HG03571 (cell line): ENCODE measurements at regions not wholly inside any gene's neighbourhood (a gene's known extent, or its start where the extent isn't known, plus 50 kb on each side); places are given as distances from the start of the nearest gene placed in this dataset.

Source experiments
- ATAC-seq: cut with Tn5 transposase; IDR thresholded peaks from one replicate; pipeline ENCODE4 v1.9.1; 2021; ENCODE audit not compliant: unreplicated experiment

DNA sequence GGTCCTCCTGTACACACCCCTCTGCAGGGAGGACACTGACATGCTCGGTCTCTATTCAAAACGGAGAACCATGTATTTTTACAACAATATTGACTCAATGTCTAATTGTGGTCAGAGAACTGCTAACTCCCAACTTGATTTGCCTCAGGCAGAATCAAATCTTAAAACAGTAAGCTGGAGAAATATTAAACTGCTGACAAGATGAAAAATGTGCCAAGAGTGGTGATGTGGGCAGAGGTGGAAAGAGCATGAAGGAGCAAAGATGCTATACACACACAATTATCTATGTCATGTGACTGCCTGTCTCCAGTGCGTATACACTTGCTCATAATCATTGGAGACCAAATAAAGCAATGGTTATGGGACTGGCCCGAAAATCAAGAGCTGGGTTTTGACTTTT is 556.1 kb upstream of the ZNF608 start:
- no peak for ATAC-seq

DNA sequence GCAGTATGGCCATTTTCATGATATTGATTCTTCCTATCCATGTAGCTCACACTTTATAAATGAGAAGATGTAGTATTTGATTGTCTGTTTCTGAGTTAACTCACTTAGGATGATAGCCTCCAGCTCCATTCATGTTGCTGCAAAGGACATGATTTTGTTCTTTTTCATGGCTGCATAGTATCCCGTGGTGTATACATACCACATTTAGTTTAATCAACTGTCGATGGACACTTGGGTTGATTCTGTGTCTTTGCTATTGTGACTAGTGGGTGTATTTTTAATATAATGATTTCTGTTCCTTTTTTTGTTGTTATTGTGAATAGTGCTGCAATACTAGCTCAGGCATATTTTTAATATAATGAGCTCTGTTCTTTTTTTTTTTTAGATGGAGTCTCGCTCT is 560.3 kb upstream of the ZNF608 start:
- ATAC-seq, result no peak

DNA sequence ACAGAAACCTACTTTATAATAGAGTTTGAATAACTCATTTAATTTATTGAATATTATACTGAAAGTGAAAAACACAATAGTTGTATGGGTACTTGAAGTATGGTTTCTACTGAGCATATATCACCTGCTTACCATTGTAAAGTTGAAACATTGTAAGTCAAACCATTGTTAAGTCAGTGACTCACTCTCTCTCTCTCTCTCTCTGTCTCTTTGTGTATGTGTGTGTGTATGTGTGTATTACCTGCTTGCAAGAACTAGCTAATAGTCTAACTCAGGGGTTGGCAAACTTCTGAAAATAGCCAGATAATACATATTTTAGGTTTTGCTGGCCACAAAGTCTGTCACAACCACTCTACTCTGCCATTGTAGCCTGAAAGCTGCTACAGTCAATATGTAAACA is 564.3 kb upstream of the ZNF608 start:
- no peak for ATAC-seq

DNA sequence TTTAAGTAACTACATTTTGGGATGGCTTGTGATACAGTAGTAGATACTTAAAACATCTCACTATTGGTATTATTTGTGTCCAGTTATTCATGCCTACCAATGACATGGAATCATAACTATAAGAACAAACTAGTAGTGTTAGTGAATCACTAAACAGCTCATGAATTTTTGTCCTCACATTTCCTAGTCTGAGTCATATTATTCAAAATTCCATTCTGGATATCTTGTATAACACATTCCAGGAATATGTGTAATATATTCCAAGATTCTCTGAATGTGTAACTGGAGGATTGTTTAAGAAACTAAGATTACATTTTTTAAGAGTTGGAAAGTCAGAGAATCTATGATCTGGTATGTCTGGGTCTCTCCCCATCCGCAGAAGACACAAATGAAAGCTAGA is 565.3 kb upstream of the ZNF608 start:
- ATAC-seq, result no peak

DNA sequence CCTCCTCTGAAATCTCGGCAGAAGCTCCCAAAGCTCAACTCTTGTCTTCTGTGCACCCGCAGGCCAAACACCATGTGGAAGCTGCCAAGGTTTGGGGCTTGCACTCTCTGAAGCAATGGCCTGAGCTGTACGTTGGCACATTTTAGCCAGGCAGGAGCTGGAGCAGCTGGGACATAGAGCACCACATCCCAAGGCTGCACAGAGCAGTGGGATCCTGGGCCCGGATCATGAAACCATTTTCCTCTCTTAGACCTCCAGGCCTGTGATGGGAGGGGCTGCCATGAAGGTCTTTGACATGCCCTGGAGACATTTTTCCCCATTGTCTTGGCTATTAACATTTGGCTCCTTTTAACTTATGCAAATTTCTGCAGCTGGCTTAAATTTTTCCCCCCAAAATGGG is 567.1 kb upstream of the ZNF608 start:
- ATAC-seq, result no peak

DNA sequence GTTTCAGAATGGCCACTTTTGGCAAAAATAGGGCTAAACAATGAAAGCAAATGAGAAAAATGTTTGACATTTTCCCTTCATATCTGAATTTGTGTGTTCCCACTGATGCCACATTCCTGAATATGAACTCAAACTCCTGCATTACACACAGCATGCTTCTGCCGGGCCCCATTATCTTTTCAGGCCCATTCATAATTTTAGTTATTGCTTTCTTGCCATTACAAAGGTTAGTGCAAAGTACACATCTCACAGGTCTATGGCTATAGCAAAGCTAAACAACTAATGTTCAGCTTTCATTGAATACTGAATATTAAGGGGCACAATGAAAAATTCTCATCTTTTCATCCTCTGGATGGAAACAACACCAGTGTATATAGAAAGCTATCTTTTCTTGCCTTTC is 568.9 kb upstream of the ZNF608 start:
- ATAC-seq, result no peak

DNA sequence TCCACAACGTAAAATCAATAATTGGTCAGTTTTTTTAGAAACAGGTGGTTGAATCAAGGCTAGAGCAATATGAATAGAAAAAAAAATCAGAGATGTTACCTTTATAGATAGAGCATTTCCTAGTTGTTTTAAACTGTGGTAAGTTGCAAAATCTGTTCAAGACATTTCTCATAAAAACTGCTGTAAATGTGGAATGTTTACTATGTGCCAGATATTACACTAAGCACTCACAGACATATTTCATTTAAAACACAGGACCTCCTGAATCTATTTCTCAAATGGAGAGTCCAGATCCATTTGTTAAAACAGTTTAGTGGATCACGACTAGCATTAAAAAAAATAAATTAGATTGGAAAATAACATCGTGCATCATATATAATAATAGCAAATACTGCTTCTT is 570.0 kb upstream of the ZNF608 start:
- ATAC-seq, result no peak

DNA sequence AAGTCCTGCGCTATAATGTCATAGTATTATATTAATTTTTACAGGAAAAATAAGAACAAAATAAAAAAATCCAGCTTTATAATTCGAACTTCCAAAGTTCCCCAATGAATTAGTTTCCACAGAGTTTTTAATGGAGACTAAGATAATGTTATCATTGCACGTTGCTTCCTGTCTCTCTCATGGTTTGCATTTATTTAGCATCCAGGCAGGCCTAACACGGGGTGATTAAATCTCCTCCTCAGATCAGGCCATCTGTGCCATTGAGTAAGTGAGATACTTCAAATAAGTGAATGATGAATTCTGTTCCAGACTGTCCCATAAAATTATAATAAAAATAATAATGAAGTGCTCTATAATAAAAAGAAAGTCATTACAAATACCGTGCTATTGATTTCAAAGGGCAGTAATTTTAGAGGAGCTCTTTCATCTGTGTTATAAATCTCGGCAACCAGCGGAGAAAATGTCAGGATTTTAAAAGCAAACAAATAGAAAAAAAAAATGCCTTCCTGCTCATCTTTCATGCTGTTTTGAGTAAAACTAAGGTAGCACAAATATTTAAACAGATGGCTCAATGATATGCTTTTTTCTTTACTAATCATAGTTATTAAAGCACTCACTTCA is 570.6 kb upstream of the ZNF608 start:
- no peak for ATAC-seq

DNA sequence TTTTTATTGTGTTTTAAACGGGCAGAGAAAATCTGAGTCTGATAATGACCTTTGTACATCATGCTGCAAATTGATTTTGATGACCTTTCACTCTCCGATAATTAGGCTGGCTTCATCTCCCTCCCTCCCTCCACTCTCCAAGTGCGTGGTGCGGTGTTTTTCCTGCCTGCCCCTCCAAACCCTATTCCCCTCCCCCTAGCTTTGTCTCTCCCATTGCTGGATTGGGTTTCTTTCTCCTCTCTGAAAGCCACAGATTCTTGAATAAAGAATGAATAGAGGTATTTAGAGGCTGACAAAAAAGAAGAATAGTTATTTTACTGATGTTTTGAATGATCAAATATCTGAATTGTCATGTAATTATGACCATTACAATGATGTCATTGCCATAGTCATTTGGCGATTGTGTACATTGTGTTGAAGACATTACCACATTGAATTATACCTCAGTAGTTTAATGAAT is 571.1 kb upstream of the ZNF608 start:
- ATAC-seq, result no peak

DNA sequence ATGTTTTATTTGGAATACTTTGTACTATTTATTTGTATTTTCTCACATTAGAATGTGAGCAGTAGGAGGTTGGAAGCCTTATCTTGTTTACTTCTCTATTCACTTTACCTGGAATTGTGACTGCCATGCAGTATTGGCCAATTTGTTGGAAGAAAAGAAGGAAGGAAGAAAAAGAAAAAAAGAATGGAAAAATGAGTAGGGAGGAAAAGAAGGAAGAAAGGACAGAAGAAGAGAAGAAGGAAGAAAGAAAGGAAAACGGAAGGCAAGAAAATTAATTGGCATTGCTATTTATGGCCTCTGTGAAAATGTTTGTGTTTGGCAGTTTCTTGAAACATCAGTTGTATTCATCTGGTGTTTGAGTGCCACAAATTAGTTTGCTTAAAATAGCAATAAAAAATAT is 575.2 kb upstream of the ZNF608 start:
- no peak for ATAC-seq

DNA sequence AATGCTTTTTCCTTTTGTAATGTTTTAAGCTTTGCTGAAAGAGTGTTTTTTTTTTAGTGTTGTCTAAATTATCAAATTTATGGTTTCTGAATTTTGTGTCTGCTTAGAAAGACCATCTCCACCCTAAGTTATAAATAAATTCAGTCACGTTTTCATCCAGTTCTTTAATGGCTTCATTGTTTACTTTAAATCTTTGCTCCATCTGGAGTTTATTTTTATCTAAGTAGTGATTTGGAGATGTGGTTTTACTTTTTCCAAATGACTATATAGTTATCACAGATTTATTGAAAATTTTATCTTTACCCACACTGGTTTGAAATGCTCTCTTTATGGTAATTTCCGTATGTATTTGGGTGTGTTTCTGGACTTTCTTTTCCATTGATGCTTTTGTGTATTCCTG is 577.2 kb upstream of the ZNF608 start:
- no peak for ATAC-seq

DNA sequence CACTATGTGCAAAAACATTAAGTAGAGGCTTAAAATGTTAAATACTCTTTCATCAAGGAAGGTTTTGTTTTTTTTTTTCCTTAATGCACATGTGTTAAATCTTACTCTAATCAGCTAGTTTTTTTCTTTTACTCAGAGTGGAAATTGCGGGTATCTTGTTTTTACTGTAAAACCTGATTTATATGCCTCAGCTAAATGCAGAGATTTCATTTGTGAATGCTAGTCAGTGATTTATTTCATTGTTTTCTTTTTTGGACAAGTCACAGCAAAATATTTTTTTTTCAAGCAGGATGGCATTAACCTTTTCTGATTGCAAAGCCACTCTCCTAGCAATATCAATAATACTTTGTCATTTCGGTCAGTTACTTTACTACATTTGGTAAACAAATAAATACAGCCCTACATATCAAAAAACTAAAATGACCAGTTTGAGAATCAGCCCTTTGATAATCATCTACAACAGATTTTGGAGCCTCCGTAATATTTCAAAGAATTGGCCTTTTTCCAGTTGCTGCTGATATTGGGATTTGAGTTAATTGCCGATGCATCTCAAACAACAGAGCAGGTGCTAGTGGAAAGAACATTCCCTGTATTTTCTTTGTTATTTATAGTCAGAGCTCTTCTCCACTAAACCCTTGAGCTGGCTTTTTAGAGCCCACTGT is 579.2 kb upstream of the ZNF608 start:
- ATAC-seq, result no peak

DNA sequence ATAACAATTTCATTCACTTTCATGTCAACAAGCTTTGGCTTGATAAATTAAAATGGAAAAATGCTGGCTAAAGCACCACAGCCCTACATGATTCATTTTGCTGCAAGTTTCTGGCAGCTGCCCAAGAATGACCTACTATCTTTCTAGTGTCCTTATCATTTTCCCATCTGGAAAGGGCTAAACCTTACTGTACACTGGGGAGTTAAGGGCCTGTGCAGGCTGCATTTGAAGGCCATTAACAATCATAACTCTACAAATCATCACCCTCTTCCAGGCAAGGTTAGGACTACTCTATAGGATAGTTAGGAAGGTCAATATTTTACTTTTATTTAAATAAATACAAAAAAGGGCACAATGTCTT is 579.7 kb upstream of the ZNF608 start:
- no peak for ATAC-seq

DNA sequence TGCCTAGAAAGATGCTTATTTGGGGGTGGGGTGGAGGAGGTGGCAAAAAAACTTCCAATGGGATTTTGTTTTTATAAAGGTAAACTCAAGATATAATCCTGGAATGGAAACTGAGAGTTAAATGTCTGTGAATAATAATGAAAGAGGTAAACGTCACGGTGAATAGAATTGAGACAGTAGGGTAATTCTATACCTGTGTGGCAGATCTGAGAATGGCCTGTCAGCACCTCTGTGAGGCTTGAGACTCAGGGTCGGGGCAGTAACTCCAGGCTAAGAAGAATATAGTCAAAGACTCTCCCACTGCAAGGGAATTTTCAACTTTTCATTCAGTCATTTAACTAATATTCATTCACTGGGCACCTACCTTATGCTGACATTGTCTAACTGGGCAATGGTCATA is 581.2 kb upstream of the ZNF608 start:
- no peak for ATAC-seq

DNA sequence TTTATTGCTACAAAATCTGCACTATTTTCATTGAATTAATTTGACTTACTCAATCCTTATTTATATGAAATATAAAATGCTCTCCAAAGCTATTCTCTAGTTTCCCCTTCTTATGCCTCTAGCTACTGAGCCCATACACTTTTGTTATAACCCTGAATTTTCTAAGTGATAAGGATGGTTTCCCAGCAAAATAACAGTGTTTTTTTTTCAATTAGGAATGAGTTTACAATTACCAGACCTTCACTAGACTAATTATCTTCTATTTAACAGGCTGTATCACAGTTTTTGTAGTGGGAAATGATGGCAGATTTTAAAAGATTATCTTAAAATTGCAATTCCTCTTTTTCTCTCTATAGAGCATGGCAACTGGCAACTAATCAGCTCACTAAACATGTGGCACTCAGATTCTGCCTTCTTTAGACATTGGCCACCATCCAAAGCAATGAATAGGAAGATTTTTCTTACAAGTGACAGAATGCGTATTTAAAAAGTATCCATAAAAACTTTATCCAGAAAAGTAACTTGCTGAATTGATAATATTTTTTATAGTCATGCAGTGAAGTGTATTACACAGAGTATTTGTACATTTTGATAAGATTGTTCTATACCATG is 585.7 kb upstream of the ZNF608 start:
- ATAC-seq, result no peak

DNA sequence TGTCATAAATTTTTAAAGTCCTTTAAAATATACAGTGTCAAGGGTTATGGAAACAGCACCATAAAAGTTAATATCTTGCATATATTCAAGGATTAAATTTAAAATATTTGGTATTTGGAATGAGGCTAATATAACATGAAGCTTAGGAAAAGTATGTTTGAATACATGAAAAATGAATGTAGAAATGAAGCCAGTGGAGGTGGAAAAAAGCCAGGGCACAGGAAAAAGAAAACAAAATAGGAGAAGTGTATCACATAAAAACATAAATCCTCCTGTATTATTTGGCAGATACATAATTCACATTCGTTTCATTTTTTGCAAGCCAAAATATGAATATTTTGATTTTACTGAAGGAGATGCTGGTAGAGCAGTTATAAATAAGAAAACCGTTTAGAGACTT is 587.0 kb upstream of the ZNF608 start:
- no peak for ATAC-seq

DNA sequence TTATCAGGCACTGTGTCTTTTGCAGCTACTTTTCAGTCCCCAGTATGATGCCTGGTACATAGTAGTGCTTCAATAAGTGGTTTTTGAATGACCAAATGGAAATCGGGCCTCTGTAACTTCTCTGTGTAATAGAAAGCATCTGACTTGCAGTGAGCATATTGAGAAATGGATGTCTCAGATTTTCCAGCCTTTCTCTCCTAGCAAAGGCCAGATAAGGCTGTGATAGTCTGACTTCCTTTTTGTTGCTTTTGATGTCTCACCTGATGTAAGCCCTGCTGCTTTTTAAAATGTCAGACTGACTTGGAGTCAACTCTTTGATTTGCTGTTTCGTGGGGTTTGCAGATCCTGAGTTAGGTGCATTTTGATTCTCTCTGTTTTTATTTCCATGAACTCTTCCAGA is 590.0 kb upstream of the ZNF608 start:
- ATAC-seq, result no peak

DNA sequence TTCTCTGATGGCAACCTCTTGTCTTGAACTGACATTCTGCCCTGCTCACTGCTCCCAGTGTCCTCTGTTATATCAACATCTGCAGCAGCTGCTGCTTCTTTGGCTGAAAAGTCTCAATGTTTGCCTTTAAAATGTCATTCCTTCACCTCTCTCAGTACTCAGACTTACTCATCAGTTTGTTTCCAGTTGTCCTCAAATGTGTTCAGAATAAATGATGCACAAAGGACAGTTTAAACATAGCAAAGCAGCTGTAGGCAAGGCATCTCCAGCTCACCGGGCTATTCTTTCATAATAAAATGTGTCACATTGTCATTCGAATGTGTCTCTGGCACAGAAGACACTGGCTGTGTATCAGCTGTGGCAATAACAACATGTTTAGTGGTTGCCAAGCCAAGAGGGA is 590.9 kb upstream of the ZNF608 start:
- no peak for ATAC-seq

DNA sequence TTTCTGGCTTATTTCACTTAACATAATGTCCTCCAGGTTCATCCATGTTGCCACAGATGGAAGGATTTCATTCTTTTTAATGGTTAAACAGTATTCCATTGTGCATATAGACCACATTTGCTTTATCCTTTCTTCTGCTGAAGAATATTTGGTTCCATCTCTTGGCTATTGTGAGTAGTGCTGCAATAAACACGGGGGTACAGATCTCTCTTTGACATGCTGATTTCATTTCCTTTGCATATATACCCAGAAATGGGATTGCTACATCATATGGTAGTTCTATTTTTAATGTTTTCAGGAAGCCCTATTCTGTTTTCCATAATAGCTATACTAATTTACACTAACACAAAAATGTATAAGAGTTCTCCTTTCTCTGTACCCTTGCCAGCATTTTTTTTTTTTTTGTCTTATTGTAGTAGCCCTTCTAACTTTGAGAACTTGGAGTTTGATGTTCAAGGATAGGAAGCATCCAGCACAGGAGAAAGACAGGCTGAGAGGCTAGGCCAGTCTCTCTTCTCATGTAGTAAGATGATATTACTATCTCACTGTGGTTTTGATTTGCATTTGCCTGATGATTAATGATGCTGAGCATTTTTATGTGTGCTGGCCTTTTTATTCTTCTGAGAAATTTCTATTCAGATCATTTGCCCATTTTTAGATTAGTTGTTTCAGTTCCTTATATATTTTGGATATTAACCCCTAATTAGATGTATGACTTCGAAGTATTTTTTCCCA is 592.2 kb upstream of the ZNF608 start:
- ATAC-seq, result no peak

DNA sequence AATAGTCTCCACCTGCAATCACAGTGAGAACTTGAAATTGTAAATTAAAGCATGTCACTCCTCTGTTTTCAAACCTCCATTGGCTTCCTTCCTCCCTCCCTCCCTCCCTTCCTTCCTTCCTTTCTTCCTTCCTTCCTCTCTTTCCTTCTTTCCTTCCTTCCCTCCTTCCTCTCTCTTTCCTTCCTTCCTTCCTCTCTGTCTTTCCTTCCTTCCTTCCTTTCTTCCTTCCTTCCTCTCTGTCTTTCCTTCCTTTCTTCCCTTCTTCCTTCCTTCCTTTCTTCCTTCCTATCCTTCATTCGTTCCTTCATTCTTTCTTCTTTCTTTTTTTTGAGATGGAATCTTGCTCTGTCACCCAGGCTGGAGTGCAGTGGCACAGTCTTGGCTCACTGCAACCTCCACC is 595.0 kb upstream of the ZNF608 start:
- no peak for ATAC-seq

DNA sequence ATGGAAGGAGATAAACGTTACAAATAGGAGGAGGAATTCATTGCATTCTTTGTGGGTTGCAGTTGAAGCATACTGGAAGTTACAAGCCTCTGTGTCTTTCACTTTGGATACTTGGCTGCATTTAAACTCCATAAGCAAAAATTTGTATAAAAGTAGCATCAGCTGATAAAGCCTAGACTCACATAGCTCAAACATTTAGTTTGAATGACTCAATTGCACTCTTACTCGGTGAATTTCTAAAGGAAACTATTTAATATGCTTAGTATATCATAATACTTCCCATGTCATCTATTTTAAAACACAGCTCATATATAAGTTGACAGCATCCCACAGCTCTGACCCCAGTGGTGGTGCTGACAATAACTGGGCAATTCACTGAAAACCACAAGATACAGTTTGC is 596.6 kb upstream of the ZNF608 start:
- ATAC-seq, result no peak

DNA sequence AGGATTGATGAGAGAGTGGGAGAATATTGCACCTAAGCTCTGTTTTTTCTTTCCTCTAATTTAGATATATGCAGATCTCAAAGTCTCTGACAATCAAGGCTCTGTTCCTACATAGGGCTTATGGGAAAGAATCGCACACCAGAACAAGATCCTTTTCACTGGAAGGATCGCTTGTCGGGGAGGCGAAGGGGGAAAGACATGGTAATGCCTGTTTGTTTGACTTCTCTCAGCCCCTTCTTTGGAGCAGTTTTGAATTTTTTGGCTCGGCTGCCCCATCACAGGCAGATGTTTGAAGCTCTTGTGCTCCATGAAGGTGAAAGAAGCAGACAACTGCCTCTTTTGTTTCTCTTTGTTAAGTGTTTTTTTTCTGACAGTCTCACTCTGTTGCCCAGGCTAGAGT is 599.9 kb upstream of the ZNF608 start:
- ATAC-seq, result no peak
